ENCODE measurements at regions not wholly inside any gene's neighbourhood (a gene's known extent, or its start where the extent isn't known, plus 50 kb on each side); places are given as distances from the start of the nearest gene placed in this dataset.
"Not testable (repeated sequence)": the region's sequence is repeated elsewhere in the genome, so short reads cannot be mapped to it uniquely, and the experiment has no call there.

GRCh38 chr7:79515358-79515757 is 61.9 kb upstream of the MAGI2 start:
- DNase-seq, result no peak
- Histone ChIP-seq H3K9me3 (no peaks in the 10 kb centered on the region), H3K27ac (no peak overlapping the region), H3K36me3 (no peaks in the 10 kb centered on the region), H3K27me3 (ENCODE audit: low read depth) (no peaks in the 10 kb centered on the region), H3K4me1 (no peaks in the 10 kb centered on the region), H3K4me3 (no peak overlapping the region)
- ATAC-seq, result no peak
- no peak for TF ChIP-seq CTCF (IDR thresholded peaks at IDR 0.05)
- intact Hi-C loops (cut with DNase I), result no loop called here

GRCh38 chr7:79513261-79513660 is 59.8 kb upstream of the MAGI2 start:
- TF ChIP-seq CTCF (IDR thresholded peaks at IDR 0.05), result no peak
- Histone ChIP-seq H3K9me3 (no peaks in the 10 kb centered on the region), H3K27me3 (ENCODE audit: low read depth) (no peaks in the 10 kb centered on the region), H3K27ac (no peak overlapping the region), H3K4me3 (no peak overlapping the region), H3K4me1 (no peaks in the 10 kb centered on the region), H3K36me3 (no peaks in the 10 kb centered on the region)
- intact Hi-C loops (cut with DNase I), result no loop called here
- DNase-seq (no peak), ATAC-seq (no peak)

- Histone ChIP-seq H3K36me3 (no peaks in the 10 kb centered on the region), H3K9me3 (no peaks in the 10 kb centered on the region), H3K4me3 (no peak overlapping the region), H3K27me3 (ENCODE audit: low read depth) (no peaks in the 10 kb centered on the region), H3K4me1 (no peaks in the 10 kb centered on the region), H3K27ac (no peak overlapping the region)
- TF ChIP-seq CTCF (IDR thresholded peaks at IDR 0.05), result no peak
- ATAC-seq (no peak), DNase-seq (no peak)
- intact Hi-C loops (cut with DNase I), result no loop called here
These were observed 58.8 kb upstream of the MAGI2 start for GRCh38 chr7:79512261-79512660.

GRCh38 chr7:79511056-79511455 is 57.6 kb upstream of the MAGI2 start:
- intact Hi-C loops (cut with DNase I); ATAC-seq; H3K27me3 ChIP-seq (ENCODE audit: low read depth); DNase-seq; H3K9me3 ChIP-seq; H3K36me3 ChIP-seq; H3K4me1 ChIP-seq; H3K4me3 ChIP-seq; H3K27ac ChIP-seq: not testable (repeated sequence)

- Histone ChIP-seq H3K27ac (no peak overlapping the region), H3K27me3 (ENCODE audit: low read depth) (no peaks in the 10 kb centered on the region), H3K36me3 (no peaks in the 10 kb centered on the region), H3K4me3 (no peak overlapping the region), H3K4me1 (no peaks in the 10 kb centered on the region), H3K9me3 (no peaks in the 10 kb centered on the region)
- no peak for TF ChIP-seq CTCF (IDR thresholded peaks at IDR 0.05)
- no peak for DNase-seq
- intact Hi-C loops (cut with DNase I), result no loop called here
- ATAC-seq, result no peak
These were observed 53.7 kb upstream of the MAGI2 start for GRCh38 chr7:79507131-79507530.

- Histone ChIP-seq H3K9me3 (no peaks in the 10 kb centered on the region), H3K4me3 (no peak overlapping the region), H3K27me3 (ENCODE audit: low read depth) (no peaks in the 10 kb centered on the region), H3K4me1 (no peaks in the 10 kb centered on the region), H3K27ac (no peak overlapping the region), H3K36me3 (no peaks in the 10 kb centered on the region)
- intact Hi-C loops (cut with DNase I), result no loop called here
- DNase-seq (no peak), ATAC-seq (peak in 1 of 2 donors; percentile 60)
- TF ChIP-seq CTCF (IDR thresholded peaks at IDR 0.05), result no peak
These were observed 53.0 kb upstream of the MAGI2 start for GRCh38 chr7:79506481-79506880.

All from lower lobe of right lung (tissue), 2 donors.